Cardiac fibroblast (primary cell): ENCODE measurements at regions not wholly inside any gene's neighbourhood (a gene's known extent, or its start where the extent isn't known, plus 50 kb on each side); places are given as distances from the start of the nearest gene placed in this dataset.
A peak's percentile ranks its signal among the peaks of the same experiment; 100 is the strongest.

Experiments
- DNase-seq, 2 donors: peaks; one replicate each; pipeline versions ENCODE4 v3.0.0 to v3.0.0-alpha.2; 2010; ENCODE audit warnings: low read depth in 2 of 2
- H3K4me3 ChIP-seq, 2 donors: replicated peaks in 1 of 2; 1 replicate in 1 of 2; 2 replicates in 1 of 2; pipeline ENCODE4 v1.5.1; 2011; ENCODE audit warnings: low read depth in 2 of 2, low read length in 2 of 2, mild to moderate bottlenecking in 2 of 2, moderate library complexity in 1 of 2
- CTCF ChIP-seq: IDR thresholded peaks from one replicate; pipeline ENCODE4 v1.5.1; 2011; ENCODE audit warnings: low read depth, mild to moderate bottlenecking, low read length, inconsistent platforms

- DNase-seq, result peak; percentile 48 to 49
- no peak for TF ChIP-seq CTCF
- H3K4me3 ChIP-seq, result no peak overlapping the region
Observed at GRCh38 chr17:70804161-70804560, 634.8 kb downstream of the KCNJ2 start.

DNA sequence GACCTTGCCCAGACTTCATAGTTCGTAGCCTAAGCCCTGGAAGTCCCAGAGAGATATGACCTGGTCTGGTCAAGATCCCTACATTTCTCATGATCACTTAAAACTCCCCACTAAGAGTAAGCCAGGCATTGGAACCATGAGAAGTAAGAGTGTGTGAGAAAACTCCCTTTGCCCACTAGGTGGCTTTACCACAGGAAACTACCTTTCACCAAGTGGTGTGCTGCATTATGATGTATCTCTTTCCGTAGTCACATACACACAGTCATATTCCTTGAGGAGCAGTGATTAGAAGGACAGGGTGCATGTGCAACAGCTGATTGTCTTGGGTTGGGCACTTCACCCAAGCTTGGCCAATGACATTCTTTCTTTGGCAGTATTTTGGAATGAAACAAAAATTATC, 639.3 kb downstream of the KCNJ2 start:
- H3K4me3 ChIP-seq, result no peak overlapping the region
- peak; percentile 37 for TF ChIP-seq CTCF
- DNase-seq, result peak in 1 of 2 donors; percentile 28

- no peak overlapping the region for H3K4me3 ChIP-seq
- peak; percentile 43 to 72 for DNase-seq
Observed at GRCh38 chr17:70810609-70811008, 641.3 kb downstream of the KCNJ2 start.

GRCh38 chr17:70813355-70813930, 644.1 kb downstream of the KCNJ2 start:
- peak; percentile 64 to 68 for DNase-seq
- no peak for TF ChIP-seq CTCF
- H3K4me3 ChIP-seq, result no peak overlapping the region

More at GRCh38 chr17:70810609-70811008, 641.3 kb downstream of the KCNJ2 start:
- no peak for TF ChIP-seq CTCF

DNA sequence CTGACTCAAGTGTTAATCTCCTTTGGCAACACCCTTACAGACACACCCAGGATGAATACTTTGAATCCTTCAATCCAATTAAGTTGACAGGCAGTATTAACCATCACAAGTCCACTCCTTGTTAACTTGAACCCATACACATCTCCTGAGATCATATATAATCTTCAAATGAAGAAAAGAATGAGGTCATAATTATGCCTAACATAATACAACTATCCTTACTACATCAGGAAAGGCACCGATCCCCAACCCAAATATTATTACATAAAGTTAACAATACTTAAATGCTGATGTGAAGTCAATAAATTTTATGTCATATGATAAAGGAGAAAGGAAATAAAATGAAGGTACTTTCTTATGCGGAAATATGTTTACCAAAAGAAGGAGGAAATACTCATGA, 649.9 kb downstream of the KCNJ2 start:
- no peak for DNase-seq
- no peak overlapping the region for H3K4me3 ChIP-seq
- TF ChIP-seq CTCF, result no peak

DNA sequence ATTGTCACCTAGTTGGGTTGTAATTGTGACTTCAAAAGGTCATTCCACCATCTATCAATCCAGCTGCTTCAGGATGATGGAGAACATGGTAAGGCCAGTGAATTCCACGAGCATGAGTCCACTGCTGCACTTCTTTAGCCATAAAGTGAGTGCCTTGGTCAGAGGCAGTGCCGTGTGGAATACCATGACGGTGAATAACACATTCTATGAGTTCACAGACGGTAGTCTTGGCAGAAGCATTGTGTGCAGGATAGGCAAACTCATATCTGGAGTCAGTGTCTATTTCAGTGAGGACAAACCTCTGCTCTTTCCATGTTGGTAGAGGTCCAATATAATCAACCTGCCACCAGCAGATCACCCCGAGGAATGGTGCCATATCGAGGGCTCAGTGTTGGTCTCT, 650.9 kb downstream of the KCNJ2 start:
- no peak for TF ChIP-seq CTCF
- DNase-seq, result peak in 1 of 2 donors; percentile 62

More for the DNA sequence above, 650.9 kb downstream of the KCNJ2 start:
- H3K4me3 ChIP-seq, result no peak overlapping the region
